ENCODE measurements at regions not wholly inside any gene's neighbourhood (a gene's known extent, or its start where the extent isn't known, plus 50 kb on each side); places are given as distances from the start of the nearest gene placed in this dataset.

DNA sequence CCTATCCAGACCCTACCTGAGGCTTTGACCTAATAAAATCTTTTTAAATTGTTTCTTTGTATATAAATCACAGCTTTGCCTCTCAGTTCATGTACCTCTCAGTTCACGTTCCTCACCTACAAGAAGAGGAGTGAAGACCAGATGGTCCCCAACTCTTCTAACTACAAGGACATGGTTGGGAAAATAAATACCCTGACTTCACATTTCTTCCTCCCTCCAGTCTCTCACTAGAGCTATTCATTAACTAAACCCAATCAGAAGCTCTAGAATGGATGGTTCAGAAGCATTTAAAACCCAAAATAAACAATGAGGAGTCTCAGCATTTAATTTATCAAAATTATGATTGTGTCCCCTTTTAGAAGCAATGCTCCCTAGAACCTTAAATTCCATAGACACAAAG is 97.3 kb upstream of the AGTR1 start:
- no peak for DNase-seq

DNA sequence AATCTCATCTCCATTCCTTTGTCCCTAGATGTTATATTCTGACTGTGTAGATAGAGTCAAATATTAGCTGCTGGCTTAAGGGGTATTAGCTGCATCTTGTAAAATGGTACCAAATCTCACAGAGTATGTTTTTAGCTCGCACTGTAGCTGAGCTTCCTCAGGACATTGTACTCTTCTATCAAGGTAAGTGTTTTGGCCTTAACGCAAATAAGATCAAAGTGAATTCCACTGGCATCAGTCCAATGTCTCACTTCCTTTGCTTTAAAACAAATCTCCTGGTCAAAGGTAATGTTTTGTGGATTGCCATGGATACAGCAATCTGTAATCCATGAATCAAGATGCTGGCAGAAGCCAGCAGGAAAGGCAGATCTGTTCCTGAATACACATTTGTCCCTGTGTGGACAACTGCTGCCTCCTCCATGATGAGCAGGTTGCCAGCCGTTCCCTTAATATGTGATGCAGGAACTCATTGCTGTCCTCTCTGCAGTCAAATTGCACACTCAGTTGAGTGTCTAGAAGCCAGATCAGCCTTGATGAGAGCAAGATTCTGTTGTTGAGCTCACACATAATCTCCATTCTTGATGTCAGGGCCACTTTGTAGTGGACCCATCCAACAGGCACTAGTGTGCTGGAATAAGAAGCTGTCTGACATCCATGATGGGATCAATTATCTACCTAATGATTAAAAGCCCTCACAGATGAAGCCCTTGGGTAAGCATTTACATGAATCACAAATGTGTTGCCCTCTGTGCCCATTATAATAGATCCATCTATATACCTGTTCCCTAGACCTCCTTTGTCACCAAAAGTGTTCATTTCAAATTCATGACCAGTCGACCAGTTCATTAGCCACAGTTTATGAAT is 96.6 kb upstream of the AGTR1 start:
- no peak for DNase-seq

DNA sequence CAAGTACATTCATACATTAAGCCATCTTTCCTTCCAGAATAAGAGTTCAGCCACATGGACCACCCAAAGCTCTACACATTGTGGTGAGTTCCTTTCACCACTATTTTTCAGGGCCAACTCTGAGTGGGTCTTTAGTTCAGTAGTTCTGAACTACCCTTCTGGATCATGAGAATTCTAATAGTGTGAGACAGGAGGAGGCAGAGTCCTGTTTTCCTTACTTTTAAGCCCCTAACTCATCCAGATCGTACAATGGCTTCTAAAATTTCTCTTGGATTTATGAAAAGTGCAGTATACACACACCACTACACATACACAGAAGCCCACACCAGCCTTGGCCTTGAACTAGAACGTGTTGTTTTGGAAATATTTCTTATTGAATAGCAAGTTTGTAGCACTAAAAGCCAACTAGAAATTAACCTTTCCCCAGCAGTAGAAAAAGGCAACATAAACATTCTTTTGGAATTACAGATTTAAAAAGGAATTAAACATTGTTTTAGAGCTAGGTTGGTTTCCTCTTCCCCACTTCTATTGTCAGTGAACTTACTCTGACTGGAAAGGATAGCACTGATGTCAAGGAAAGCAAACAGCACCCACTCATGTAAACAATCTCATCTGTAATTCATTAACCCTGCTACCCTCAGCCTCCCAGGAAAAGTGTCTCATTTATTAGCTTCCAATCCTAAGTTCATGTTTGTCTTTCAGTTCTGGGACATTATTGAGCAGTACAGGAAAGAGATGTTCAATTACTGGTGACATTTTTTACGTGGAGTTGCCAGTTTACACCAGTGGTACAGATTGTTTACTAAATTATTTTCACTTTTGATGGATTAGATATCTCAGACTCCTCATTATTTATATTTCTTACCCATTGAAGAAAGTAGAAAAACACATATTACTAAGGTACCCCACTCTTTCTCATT is 95.7 kb upstream of the AGTR1 start:
- DNase-seq, result peak; percentile 33

DNA sequence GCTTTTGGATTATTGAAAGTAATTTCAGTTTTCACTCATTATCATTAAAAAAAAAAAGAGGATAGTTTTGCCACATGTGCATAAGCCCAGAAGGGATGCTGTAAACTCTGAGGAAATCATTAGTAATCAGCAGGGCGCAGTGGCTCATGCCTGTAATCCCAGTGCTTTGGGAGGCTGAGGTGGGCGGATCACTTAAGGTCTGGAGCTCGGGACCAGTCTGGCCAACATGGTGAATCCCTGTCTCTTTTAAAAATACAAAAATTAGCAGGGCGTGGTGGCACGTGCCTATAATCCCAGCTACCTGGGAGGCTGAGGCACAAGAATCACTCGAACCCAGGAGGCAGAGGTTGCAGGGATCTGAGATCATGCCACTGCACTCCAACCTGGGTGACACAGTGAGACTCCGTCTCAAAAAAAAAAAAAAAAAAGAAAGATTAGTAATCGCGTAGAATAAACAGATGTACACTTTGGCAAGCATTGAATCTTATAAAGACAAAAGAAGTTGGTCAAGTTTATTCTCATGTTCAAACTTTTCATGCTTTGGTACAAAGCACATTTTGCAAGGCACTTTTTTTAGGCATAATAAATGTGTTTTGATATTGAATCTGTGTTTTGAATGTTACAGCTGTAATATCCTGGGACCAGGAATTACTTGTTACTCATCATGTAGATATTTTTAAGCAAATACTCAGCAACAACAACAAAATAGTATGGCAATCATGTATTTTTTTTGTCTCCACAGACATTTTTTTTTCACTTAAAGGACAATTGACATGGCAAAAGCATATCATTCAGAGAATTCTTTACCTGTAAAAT is 93.2 kb upstream of the AGTR1 start:
- peak; percentile 48 for DNase-seq

DNA sequence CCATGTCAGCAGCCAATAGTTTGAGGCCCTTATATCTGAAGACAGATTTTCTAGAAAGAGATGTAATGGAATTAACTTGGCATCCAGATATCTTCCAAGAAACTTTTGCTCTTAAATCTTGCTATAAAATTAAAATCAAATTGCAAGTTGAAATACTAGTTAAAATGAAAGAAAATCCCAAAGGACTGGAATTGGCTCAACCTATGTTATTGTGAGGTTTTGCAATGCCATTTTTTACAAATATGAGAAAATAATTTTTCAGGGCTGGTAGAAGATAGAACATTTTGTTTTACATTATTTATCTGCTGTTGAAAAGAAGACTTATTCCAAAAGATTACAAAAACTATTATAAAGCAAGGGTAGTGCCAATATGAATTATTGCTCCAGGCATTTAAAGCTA is 92.2 kb upstream of the AGTR1 start:
- no peak for DNase-seq

DNA sequence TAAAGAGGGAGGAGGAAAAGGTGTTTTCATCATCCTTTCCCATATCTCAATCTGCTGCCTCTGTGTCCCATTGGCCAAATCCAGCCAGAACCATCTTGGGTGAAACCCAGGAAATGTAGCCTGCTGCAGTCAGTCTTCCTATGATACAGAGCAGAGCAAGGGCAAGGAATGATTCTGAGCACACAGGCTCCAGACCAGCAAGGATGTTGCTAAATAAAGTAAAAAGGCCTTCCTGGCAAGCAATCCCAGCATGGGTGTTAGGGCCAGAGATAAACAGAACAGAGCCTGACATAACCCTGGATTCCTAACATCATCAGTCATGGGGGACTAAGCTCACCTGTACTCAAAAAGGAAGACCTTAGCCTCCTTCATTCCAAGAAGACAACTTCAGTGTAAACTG is 90.7 kb upstream of the AGTR1 start:
- no peak for DNase-seq

DNA sequence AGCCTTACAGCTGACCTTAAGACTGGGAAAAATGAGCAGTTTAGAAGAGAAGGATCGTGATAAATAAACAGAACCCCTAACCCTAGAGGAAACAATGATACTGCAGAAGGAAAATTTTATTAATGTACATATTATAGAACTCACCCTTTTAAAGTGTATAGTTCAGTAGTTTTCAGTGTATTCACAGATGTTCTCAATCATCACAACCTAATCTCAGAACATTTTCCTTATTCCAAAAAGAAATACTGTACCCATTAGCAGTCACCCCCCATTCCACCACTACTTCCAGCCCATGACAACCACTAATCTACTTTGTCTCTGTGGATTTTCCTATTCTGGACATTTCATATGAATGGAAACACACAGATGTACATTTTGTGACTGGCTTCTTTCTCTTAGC is 90.2 kb upstream of the AGTR1 start:
- DNase-seq, result no peak

DNA sequence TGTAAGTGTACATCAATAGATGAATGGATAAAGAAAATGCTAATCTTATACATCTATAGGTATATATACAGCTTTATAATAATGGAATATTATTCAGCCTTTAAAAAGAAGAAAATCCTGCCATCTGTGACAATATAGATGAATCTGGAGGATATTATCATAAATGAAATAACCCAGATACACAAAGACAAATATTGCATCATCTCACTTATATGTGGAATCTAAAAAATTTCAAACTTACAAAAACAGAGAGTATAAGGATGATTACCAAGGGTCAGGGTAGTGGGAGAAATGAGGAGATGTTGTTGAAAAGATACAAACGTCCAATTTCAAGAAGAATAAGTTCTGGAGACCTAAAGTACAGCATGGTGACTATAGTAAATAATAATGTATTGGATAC is 85.4 kb upstream of the AGTR1 start:
- no peak for DNase-seq

DNA sequence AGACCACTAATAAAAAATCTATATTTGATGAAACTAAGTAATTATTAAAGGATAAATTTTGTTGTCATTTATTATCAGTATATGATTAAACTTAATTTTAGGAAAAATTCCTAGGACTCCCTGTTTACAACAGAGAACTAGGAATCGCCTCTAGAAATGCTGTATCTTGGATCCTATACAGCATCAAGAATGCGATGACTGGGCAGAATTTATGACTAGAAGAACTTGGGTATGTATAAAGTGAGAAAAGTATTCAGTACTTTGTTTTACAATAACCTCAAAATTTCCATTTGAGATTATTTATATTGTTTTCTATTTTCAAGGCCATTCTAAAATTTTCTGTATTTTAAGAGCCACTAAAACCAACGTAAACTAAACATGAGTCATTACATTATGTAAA is 82.3 kb upstream of the AGTR1 start:
- peak; percentile 30 for DNase-seq

DNA sequence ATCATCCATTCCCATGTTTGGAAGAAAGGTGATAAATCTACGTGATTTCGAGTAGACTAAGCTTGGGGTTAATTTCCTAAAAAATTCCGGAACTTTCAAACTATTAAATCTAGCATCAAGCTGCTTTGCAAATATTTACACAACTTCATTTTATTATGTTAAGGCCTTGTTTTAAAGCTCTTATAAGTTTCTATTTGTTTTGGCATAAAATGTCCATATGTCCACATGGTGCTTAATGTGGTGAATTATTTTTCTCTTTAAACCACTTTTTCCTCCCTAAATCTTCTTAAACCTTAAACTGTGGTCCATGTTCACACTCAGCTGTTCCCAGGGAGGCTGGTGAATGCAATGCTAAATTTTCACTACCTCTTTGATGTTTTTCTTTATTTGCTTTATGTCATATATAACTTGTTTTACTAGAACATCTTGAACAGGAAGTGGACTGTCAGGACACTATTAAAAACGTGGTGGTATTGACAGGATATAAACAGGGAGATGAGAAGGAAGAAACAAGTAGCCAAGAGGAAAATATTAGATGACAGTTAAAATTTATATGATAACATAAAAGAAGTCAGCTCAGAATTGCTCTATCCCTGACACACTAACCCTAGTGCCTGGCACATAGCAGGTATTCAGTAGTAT is 72.5 kb upstream of the AGTR1 start:
- no peak for DNase-seq

DNA sequence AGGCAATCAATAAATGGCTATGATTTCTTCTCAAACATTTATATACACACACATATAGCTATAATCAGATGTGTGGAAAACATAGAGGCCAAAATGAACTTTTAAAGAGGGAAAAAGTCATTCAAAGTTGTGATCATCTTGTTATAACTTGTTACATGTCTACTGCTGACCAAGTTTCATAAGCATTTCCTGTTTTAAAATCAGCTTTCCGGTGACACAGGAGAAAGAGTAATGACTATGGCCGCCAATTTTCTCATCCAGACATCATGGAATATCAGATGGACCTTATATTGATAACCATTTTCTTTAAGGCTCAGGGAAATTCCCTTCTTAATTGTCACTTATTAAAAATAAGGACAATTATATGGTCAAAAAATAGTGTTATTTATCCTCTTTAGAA is 71.7 kb upstream of the AGTR1 start:
- DNase-seq, result no peak

DNA sequence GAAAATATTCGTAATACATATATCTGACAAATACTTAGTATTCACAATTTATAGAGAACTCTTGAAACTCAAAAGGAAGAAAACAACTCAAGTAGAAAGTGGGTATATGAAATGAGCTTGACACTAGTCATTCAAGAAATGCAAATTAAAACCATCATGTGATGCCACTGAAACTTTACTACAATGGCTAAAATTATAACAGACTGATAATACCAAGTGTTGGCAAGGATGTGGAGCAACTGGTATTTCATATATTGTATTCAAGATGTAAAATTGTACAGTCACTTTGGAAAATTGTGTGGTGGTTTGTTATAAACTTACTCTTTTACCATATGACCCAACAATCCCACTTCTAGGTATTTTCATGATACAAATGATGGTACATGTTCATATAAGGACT is 68.7 kb upstream of the AGTR1 start:
- DNase-seq, result no peak

DNA sequence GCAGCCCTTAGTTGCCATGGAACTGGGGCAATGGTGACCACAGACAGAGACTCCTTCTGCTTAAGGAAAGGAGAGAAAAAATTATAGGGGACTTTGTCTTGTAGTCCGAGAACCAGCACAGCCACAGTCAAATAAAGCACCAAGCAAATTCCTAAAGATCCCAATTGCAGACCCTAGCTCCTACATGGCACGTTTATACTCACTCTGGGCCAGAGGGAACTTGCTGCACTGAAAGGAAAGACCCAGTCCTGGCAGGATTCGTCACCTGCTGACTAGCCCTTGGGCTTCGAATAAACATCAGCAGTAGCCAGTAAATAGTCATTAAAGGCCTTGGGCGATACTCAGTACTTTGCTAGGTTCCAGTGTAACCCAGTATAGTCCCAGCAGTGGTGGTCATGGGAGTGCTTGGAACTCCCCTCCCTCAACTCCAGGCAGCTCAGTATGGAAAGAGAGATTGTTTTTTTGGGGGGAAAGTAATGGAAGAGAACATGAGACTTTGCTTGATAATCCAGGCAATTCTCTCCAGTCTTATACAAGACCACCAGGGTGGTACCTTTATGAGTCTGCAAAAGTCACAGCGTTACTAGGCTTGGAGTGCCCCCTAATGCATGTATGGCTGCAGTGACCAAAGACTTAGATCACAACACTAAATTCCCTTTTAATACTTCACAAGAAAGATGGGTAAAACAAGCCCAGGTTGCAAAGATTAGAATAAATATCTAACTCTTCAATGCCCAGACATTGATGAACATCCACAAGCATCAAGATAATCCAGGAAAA is 66.4 kb upstream of the AGTR1 start:
- peak; percentile 42 for DNase-seq

DNA sequence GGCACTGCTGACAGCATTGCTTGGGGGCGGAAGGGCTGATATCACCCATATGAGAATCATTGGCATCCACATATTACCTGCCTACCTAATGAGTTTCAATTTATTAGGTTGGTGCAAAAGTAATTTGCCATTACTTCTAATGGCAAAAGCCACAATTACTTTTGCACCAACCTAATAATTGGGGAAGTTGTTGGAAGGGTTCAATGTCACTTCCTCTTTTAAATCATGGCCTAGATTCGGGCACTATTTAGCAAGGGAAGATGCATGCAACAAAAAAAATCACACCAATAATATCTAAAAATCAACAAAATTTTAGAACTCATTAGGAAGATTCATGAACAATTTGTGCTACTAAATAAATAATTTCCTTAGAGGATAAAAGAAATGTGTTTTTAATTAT is 56.0 kb upstream of the AGTR1 start:
- no peak for DNase-seq

DNA sequence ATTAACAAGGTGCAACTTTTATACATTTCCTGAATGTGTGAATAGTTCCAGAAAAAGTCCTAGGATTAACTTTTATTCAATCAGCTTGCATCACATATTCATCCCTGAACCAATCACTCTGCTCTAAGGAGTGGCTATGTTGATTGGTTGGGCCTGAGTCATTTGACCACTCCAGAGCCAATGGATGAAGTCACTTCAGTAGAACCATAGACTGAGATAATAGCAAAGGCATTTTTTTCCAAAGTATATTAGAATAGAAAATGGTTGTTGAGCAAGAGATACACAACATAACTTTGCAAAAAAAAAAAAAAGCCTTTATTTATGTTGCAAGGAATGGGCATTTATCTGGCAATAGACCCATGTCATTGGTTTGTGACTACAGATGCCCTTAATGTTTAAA is 55.5 kb upstream of the AGTR1 start:
- DNase-seq, result no peak

DNA sequence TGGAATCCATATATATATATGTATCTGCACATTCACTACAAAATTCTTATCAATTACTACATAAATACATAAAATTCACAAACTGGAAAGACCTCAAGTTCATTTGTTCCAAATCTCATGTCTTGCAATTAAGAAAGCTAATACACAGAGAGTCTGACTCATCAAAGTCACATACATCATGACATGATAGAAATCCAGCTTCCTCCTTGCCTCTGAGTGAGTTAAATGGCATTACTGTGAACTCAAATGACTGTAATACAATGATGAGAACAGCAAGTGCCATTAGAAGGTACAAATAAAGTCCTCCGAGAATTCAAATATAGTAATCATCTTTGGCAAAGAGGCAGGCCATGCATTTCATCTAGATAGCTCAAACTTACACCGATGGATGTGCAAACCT is 55.1 kb upstream of the AGTR1 start:
- peak; percentile 57 for DNase-seq

DNA sequence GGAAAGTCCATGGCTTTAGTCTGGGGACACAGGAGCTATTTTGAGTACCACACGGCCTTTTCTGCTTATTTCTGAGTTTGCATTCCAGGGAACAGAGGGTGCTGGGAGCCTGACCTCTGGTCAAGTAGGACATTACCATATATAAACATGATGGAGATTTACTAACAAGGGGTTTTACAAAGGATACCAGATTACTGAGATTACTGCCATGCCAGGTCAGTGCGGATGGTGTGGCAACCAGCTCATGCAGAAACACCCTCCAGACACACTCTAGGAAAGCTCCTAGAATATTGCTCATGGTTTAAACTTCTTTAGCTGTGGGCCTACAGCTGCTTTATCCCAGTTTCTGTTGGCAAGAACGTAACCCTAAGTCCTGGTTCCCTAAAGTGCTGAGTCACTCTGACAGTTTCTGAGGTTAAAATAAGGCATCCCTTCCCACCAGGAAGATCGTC is 54.3 kb upstream of the AGTR1 start:
- peak; percentile 89 for DNase-seq

DNA sequence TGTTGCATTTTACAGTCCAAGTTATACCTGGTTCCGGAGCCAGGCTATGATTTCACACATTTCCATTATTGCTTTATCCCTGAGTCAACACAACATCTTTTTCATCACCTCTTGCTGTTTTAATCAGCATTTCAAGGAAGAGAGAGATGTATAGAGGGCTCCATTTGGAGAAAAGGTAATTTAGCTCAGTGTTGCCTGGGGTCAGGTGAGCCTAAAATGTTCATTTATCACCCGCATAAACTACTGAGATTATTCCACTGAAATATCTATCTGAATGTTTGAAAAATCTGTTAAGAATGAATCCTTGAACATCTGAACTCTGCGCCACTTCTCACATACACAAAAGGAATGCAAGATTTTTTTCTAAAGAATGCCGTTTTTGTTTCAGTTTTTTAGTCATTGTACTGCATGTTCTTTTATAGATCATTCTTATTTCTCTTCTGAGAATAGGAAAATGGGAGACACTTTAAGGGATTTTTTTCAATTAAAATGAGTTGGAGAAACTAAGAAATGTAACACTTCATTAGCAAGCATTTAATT is 51.5 kb upstream of the AGTR1 start:
- DNase-seq, result peak; percentile 44
